GM19351 (cell line): ENCODE measurements at regions not wholly inside any gene's neighbourhood (a gene's known extent, or its start where the extent isn't known, plus 50 kb on each side); places are given as distances from the start of the nearest gene placed in this dataset.

Experiments used
- ATAC-seq: cut with Tn5 transposase; IDR thresholded peaks from one replicate; pipeline ENCODE4 v1.9.1; 2021; ENCODE audit warnings: mild to moderate bottlenecking, moderate library complexity; ENCODE audit not compliant: unreplicated experiment

DNA sequence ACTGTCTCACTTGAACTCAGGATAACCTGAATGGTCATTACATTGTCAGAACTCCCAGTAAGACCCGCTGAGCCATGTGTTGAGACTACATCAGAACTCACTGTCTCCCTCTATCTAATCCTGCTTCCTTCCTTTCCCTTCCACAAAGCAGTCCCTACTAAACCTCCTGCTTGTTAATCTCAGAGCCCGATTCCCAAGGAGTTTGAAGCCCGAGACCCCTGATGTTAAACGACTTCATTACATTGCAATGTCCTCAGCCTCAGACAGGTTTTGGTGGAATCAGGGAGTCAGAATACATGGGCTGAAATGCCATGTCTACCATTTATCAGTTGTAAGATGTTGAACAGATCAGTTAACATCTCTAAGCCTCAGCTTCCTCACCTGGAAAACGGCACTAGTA lies 682.4 kb downstream of the ADGRL2 start:
- ATAC-seq: no peak

DNA sequence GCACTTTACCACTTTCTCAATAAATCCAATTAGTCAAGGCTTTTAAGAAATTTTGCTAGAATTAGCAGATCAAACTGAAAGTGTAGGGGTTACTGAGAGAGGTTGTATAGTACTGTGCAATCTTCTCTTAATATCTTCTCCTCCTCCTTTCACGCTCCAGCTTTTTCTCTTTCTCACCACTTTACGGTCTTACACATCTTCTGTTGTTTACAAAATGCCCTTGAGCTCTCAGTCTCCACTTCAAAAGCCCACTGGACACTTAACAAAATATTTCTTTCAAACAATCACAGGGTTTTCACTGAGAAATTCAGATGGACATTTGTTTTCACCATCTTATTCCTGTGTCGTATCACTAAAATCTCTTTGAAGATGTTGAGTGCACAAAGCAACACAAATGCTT lies 678.2 kb downstream of the ADGRL2 start:
- ATAC-seq: no peak

DNA sequence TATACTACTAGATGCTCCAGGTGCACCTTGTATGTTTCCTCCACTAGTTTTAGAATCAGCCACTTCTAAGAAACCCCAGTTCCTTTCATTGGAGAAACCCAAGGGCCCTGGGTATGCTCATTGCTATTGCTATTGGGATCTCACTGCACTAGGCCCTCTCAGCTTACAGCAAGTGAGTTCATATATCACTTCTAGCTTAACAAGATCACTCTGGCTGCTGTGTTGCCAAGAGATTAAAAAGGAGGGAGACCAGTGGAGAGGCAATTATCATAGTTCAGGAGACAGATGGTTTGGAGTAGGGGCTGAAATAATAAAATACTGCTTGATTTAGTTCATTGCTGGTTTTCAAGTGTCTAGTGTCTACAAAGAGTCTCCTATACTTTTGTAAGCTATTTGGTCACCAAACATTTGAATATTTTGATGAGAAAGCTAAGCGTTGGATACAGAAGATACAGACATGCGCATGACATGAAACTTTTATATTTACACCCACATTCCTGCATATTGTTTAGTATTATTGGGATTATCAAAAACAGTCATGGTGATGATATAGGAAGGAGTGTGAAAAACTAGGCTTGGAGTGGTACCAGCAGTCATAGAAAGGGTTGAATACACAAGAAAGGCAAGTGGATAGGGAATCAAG lies 671.9 kb downstream of the ADGRL2 start:
- ATAC-seq: no peak

DNA sequence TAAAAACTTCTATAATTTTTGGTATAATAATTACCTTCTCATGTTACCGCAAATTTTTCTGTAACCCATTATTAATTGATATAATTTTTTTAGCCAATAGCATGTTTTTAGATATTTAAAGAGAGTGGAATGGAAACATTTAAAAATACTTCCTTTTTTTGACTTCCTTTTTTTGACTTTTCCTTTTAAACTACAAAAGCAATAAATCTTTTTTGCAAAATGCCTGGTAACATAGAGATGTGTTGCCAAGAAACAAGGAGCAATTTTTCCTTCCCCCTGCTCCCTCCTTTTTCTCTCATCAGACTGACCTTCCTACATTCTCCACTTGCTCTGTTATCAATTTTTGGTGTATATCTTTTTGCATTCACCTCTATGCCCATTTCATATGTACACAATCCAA lies 666.2 kb downstream of the ADGRL2 start:
- ATAC-seq: no peak

DNA sequence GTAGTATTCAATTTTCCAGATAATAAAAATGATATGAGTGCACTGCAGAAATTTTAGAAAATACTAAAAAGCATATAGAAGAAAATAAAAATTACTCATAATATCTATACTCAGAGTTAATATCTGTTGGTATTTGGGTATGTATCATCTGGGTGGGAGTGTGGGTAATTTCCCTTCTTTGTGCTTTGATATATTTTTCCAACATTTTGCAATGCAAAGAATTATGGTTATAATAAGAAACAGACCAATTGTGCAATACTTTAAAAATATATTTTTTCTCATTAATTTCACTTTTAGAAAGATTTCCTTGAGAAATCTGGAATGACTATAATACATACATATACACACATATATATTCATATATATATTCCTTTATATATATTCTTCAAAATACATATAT lies 665.7 kb downstream of the ADGRL2 start:
- no peak for ATAC-seq

DNA sequence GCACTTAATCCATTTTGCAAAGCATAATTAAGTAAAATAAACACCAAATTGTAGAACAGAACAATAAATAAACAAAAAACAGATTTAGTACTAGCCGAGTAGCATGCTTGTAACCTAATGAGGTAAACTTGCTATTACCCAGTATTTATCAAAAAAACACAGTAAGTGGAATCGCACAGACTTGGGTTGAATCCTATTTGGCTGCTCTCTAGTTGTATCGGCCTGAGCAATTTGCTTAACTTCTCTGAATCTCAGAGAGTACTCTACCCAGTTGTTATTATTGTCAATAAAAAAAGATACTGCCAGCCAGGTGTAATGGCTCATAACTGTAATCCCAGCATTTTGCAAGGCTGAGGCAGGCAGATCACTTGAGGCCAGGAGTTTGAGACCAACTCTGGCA lies 664.3 kb downstream of the ADGRL2 start:
- ATAC-seq: no peak

DNA sequence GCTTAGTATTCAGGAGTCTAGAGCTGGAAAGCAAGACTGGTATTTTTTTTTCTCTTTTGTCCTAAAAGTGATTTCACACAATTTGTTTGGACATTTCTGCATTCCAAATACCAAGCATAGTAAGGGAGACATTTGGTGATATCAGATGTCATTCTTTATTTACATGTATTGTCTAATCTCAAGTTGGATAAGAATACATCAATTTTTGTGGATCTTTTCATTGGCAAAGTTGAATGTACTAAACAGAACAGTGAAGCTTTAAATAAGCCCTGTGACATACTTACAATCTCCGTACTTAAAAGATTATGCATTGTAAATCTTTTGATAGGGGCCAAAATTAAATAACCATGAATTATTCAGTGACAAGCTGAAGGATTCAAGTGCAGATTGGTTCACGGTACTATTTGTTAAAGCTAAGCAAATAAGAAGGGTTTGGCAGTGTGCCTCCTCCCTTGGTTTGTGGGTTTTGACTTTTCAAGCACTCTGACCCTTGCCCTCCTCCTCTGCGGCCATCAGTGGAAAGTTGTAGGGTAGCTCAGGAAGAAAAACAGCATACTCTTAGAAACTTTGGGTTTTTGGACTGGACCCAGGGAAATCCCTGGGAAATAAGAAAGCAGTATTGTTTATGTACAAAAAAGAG lies 663.7 kb downstream of the ADGRL2 start:
- no peak for ATAC-seq

DNA sequence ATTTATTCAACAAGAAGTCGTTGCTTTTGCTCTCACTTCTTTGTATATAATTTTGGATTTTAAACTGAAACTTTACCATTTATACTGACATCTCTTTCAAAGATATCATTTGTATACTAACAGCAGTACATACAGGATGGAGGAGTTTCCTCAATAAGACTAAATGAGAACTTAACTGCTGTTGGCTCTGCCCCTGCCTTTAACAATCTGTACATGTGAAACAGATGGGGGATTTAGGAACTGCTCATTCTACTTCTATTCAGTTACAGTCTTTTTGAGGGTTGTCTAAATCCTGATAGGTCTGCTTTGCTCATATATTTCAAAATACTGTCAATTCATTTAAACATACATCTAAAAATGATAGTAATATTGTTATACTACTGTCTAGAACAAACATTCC lies 663.2 kb downstream of the ADGRL2 start:
- ATAC-seq: no peak

DNA sequence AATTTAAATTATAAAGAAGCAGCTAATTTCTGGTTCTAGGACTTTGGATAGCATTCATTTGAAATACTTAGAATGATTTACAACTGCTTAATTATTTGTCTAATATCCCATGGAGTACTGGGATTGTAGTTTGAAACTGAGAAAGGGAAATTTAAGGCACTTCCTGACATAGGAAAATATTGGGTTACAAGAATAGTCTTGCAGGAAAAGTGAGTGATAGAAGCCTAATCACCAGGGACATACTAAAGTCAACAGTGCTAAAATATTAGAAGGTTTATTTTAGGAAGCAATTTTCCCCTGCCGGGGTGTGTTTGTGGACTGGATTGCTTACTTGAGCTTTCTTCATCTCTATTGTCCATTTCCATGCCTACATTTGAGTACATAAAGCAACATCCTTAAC lies 661.6 kb downstream of the ADGRL2 start:
- no peak for ATAC-seq

DNA sequence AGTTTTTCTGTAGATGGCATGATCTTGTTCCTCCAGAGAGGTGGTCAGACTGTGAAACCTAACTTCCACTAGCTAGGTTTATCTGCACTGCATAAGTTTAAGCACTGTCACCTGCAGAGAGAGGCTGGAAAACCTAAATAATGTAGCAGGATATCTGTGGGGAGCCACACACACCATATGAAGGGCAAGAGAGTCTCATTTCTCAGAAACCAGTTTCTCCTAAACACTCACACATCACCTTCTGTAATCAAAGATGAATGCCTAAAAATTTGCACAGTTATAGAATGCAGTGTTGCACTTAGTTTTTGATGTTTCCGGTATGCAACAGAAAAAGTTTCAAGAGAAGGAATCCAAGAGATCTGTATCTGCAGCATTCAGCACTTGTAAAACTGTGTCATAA lies 654.6 kb downstream of the ADGRL2 start:
- ATAC-seq: no peak

DNA sequence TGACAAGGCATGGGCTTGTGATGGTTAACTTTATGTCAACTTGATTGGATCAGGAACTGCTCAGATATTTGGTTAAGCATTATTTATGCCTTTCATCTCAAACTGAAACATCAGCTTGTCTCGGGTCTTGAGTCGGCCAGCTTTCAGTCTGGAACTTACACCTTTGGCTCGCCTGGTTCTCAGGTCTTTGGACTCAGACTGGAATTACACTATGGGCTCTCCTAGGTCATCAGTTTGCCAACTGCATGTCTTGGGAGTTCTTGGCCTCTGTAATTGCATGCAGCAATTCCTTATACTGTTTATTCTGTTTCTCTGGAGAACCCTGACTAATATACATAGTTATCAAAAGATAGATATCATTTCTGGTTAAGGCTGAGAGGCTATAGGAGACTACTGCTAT lies 653.7 kb downstream of the ADGRL2 start:
- ATAC-seq: no peak

DNA sequence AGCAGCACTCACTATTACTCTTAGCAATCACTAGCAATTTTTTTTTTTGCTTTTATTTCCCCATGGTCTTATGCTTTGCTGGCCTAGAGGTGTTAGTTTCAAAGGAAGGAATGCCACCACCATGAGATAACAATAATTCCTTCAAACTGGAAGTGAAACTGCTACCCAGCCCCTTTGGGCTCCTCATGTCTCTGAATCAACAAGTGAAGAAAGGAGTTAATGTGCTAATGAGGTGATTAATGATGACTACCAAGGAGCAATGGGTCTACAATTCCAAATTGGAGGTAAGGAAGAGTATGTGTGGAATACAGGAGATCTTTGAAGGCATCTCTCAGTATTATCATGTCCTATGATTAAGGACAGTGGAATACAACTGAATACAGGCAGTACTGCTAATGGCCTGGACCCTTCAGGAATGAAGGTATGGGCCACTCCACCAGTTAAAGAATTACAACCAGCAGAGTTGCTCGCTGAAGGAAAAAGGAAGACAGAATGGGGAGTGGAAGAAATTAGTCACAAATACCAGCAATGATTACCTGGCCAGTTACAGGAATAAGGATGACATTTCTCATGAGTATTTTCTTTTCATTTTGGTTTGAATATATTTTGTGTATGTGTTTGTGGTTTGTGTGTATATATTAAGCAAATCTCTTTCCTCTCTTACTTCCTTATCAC lies 652.9 kb downstream of the ADGRL2 start:
- no peak for ATAC-seq

DNA sequence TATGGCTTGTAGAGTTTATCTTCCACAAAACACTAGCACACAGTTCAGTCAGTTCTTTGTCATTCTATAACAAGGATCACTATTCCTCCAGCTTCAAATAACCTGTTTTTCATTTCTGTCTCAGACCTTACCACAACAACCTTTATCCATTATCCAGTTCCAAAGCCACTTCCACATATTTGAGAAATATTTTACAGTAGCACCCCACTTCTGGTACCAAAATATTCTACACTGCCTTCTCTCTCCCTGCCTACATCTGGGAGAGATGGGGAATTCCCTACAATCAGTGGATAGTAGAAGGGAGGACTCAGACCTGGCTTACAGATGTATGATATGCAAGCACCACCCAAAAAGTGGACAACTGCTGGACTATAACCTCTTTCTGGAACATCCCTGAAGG lies 651.4 kb downstream of the ADGRL2 start:
- no peak for ATAC-seq

DNA sequence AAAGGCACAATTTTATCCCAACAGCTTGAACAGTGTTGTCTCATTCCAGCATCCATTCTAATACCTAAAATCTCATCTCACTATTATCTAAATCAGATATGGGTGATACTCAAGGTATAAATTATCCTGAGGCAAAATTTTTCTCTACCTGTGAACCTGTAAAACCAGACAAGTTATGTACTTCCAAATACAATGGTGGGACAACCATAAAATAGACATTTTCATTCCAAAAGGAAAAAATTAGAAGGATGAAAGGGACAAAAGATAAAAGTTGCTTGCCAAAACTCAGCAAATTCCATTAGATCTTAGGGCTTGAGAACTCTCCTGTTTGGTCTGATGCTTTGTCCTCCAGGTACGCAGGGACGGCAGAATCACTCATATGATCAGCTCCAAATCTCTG lies 650.5 kb downstream of the ADGRL2 start:
- no peak for ATAC-seq

DNA sequence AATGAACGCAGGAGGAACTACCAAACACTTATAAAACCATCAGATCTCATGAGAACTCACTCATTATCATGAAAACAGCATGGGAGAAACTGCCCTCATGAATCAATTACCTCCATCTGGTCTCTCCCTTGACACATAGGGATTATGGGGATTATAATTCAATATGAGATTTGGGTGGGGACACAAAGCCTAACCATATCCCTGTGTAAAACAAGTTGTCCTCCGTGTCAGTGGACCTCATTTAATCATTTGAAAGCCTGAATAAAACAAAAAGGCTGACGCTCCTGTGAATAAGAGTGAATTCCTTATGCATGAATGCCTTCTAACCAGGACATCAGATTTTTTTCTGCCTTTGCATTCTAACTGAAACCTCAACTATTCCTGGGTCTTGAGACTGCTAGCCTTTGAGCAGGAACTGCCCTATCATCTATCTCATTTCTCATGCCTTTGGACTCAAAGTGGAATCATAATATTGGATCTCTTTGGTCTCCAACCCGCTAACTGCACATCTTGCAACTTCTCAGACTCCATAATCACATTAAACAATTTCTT lies 648.8 kb downstream of the ADGRL2 start:
- no peak for ATAC-seq

DNA sequence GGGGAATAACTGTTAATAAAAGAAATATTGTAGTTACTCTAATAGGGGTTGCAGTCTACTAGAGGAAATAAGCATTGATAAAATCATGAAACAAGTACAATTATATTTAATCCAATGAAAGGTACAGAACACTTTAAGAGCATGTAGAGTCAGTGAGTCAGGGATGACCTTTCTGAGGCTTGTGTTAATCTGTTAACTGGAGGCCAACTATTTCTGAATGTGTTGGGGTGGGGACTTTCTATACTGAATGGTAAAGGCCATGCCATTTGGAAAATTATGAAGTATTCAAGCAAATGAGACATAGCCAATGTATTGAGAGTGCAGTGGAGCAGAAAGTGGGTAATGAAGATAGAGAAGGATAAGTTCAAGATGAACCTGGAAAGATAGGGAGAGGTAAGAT lies 646.2 kb downstream of the ADGRL2 start:
- ATAC-seq: no peak

DNA sequence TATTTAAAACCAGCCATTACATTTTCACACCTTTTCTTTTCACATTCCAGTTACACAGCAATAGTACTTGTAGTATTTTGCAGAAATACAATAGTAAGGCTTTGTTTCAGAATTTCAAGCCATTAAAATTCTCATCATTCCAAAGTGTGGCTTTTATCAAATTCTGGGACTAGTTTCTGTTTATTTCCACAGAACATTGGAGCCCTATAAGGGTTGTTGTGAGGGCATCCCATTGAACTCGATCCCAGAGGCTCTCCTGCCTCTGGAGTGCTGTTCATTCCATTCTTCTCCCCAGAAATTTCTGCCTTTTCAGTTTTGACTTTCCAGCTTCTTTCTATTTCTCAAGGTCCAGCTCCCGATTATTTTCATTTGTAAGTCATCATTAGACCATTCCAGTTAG lies 645.5 kb downstream of the ADGRL2 start:
- ATAC-seq: no peak

DNA sequence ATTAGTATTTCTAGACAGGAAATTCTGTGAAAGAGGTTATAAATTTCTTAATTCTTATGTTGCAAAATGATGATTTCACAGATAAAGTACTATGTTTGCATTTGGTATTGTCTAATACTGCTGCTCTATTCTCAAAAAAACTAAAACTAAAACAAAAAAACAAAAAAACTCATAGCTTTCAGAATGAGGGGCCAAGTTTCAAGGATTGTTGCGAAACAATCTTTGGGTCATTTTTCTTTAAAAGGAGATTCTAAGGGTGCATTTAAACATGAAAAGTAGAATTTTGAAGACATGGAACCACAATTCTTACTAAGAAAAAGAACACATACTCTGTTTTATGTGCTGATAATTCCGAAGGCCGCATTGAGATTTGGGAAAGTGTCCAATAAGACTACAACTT lies 645.1 kb downstream of the ADGRL2 start:
- ATAC-seq: no peak

DNA sequence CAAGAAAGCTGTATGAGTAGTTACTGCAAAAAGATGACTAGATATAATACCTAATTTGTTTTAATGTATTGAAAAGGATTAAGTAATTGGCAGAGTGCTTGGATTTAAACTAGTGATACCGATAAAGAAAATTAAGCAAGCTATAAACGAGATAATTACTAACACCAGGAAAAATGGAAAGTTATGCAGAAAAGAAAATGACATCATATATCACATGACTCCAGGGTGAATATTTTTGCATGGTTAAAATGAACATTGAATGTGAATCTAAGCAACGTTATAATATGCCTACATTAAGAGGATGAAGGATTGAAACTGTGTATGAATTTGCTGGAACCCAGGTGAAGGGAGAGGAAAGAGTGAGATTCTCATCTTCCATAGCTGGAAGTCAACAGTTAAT lies 644.4 kb downstream of the ADGRL2 start:
- no peak for ATAC-seq

DNA sequence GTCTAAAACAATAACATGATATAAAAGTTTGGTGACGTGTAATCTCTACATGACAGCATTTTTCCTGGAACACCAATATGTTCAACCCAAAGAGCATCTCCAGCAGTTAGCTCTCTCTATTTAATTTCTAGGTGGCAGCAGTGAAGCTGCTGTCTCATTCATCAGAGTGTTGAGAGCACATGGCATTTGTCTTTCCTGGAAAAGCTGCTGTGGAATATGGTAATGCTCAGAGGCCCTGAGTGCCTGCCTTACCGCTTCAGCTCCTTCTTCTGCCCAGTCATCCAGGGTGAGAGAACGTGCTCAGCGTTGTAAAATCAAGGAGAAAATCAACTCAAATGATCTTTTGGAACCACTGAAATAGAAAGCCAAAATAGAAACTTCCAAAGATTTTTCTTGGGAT lies 640.7 kb downstream of the ADGRL2 start:
- no peak for ATAC-seq

DNA sequence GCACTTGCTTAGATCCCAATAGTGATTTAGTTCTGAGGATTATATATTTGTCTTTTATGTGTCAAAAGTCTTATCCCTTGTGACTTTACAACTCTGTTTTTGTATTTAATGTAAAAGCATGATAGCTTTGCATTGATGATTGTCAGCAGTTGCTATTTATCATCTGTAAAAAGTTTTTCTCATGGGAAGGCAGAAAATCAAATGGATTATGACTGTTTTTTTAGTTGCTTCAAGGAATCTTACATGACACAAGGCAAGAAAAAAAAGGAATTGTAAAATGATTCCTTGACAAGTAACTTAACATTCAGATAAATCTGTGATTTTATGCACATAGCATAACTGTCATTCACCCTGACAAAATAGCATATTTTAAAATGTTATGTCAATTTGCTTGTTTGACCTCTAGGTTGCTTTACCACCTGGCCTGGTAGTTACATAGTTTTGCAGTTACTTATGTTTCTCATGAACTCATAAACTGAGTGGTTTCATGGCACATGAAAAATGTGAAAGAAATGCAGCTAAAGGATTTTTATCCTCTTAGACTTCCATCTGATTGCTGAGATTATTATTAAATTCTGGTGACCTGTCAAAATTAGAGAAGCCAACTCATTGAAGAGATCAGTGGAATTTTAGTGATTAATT lies 622.6 kb downstream of the ADGRL2 start:
- no peak for ATAC-seq

DNA sequence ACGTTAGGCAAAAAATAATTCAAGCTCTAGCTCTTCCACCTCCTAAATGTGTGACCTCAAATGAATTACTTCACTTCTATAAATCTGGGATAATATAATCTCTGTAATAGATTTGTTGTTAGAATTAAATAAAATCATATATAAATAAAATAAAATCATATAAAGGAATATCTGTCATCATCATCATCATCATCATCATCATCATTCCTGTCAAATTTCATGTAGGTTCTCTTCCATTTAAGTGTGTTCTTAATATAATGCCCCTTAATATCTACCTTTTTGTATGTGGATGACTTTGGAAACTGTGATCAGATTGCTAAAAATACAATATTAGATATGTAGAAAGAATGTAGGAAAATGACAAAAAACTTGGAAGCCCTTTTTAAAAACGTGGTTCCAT lies 621.0 kb downstream of the ADGRL2 start:
- ATAC-seq: no peak
